ENCODE measurements at regions not wholly inside any gene's neighbourhood (a gene's known extent, or its start where the extent isn't known, plus 50 kb on each side); places are given as distances from the start of the nearest gene placed in this dataset.

DNA sequence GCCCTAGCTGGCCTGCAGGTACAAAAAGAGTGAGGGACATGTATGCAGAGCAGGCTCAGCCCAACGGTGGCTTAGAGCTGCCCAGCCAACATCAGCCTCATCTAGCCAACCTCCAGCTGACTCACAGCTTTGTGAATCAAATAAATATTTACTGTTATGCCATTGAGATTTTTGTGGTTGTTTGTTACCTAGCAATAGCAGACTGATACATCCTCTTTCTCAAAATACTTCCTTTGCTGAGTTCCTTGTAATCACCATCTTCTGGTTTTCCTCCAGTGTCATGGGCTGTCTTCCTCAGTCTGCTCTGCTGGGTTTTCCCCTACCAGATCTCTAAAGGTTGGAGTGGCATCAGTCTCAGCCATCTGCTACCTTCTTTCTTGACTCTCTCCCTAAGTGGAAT is 126.6 kb upstream of the SLC1A4 start:
- TF ChIP-seq, protein P1, sequence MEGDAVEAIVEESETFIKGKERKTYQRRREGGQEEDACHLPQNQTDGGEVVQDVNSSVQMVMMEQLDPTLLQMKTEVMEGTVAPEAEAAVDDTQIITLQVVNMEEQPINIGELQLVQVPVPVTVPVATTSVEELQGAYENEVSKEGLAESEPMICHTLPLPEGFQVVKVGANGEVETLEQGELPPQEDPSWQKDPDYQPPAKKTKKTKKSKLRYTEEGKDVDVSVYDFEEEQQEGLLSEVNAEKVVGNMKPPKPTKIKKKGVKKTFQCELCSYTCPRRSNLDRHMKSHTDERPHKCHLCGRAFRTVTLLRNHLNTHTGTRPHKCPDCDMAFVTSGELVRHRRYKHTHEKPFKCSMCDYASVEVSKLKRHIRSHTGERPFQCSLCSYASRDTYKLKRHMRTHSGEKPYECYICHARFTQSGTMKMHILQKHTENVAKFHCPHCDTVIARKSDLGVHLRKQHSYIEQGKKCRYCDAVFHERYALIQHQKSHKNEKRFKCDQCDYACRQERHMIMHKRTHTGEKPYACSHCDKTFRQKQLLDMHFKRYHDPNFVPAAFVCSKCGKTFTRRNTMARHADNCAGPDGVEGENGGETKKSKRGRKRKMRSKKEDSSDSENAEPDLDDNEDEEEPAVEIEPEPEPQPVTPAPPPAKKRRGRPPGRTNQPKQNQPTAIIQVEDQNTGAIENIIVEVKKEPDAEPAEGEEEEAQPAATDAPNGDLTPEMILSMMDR (IDR thresholded peaks at IDR 0.05; ENCODE audit: low read length), result no peak
- TF ChIP-seq EZH2phosphoT487 (IDR thresholded peaks at IDR 0.05; ENCODE audit: low read length) (no peak), EZH2 (optimal IDR thresholded peaks at IDR 0.05; ENCODE audit: low read depth, low read length) (no peak)

All from MM.1S (cell line).